COLO829 (cell line): ENCODE measurements at regions not wholly inside any gene's neighbourhood (a gene's known extent, or its start where the extent isn't known, plus 50 kb on each side); places are given as distances from the start of the nearest gene placed in this dataset.
"Not testable (repeated sequence)": the region's sequence is repeated elsewhere in the genome, so short reads cannot be mapped to it uniquely, and the experiment has no call there.

Source experiments
- DNase-seq: peaks from one replicate; pipeline ENCODE4 v3.0.0; 2012; ENCODE audit warnings: low spot score

DNA sequence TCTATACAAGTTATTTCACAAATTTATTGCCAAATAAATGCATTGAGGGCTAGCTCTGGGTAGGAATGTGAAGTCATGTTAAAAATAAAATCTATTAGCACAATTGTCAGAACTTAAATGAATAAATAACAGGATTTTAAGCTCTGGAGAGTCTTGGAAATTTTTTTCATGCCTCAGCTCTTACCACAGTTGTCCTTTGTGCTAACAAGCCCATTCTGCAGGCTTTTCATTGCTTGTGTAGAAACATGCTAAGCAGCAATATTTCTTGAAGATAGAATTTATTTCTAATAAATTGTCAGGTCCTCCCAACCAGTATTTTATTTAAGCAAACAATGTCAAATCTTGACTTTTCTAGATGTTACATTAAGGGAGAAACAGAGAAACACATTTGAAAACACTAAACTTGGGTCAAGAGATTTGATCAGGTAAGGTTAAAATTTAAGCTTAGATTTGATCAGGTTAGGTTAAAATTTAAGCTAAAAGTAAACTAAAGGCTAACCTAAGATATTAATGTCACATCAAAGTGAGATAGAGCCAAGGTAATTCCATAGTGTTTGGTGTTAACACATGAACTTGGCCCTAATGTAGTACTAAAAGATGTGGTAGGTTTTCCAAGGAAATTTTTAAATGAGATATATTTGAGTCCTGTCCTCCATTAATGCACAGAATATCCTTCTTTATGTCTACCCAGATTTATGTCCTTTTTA lies 179.1 kb upstream of the IL1RAPL1 start:
- DNase-seq = no peak

- DNase-seq = peak; percentile 1
These were observed 188.9 kb upstream of the IL1RAPL1 start for GRCh38 chrX:28398342-28398741.

- no peak for DNase-seq
These were observed 195.7 kb upstream of the IL1RAPL1 start for GRCh38 chrX:28391528-28391927.

DNA sequence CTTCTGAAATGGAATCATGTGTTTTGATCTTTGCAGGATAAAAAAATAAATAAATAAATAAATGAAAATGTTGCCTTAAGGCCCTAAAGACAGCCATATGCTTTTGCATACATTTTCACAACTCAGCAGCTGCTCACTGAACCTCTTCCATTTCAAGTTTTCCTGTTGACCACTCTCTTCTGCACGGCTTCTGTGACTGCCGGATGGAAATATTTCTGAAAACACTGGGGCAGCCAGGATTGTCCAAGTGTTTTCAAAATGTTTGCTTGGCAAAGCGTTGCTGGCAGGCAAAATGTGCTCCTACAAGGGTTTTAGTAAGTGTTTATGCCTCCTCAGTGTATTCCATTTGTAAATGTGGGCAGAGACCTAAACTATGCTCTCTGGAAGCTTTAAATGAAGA lies 208.1 kb upstream of the IL1RAPL1 start:
- DNase-seq = no peak

- not testable (repeated sequence) for DNase-seq
These were observed 219.6 kb upstream of the IL1RAPL1 start for GRCh38 chrX:28367649-28368048.

GRCh38 chrX:28351801-28352200 lies 235.4 kb upstream of the IL1RAPL1 start:
- no peak for DNase-seq

- no peak for DNase-seq
These were observed 237.4 kb upstream of the IL1RAPL1 start for GRCh38 chrX:28349888-28350287.

DNA sequence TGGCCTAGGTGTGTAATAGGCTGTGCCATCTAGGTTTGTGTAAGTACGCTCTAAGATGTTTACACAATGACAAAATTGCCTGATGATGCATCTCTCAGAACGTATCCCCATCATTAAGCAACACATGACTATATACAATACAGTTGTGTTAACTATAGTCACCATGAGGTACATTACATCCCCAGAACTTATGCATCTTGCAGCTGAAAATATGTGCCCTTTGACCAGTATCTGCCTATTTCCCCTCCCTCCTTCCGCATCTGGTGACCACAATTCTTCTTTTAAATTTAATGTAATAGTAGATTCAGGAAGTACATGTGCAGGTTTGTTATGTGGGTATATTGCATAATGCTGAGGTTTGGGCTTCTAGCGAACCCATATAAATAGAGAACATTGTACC lies 239.8 kb upstream of the IL1RAPL1 start:
- DNase-seq = no peak

DNA sequence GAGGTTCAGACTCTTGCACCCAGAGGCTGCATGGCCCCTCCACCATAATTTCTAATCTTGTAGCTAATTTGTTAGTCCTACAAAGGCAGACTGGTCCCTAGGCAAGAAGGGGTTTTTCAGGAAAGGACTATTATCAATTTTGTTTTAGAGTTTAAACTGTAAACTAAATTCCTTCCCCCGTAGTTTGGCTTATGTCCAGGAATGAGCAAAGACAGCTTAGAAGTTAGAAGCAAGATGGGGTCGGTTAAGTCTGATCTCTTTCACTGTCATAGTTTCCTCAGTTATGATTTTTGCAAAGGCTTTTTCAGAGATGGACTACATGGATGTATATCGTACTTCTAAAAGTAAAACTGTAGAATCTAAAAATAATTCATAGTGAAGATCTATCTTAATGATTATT lies 258.1 kb upstream of the IL1RAPL1 start:
- no peak for DNase-seq

DNA sequence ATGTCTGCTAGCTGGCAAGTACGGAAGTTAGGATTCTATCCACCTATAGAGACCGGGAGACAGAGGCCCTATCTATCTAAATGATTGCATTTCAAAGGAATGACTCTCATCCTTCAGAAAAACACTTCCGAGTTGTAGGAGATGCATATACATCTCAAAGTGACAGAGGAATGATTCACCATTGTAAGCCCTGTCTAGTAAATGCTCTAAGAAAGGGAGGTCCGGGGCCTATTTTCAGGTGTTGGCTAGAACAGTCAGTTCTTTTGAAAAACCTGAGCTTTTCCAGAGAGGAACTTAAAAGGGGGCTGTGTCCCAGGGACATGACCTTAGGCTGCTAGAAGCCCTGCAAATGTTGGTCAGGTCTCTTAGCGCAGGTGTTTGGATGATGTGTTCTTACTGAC lies 262.9 kb upstream of the IL1RAPL1 start:
- no peak for DNase-seq

GRCh38 chrX:28321286-28321685 lies 266.0 kb upstream of the IL1RAPL1 start:
- DNase-seq = no peak

DNA sequence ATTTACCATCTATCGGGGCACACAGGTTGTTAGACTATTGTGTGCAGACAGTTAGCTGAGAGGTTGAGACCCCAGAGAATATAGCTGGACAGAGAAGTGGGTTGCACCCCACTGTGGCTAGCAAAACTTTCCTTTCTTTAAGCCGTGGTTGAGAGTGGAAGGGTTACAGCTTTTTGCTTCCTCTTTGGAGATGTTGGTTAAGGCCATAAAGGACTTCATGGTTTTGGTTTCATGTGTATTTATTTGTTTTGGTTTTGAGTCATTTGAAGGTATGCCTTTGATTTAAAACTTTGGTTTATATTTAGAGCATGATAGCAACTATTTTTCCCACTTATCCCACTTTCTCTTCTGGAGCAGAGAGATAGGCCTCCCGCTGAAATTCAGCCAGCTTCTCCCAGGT lies 274.3 kb upstream of the IL1RAPL1 start:
- DNase-seq = no peak

- no peak for DNase-seq
These were observed 275.0 kb upstream of the IL1RAPL1 start for GRCh38 chrX:28312259-28312658.

GRCh38 chrX:28311466-28311865 lies 275.8 kb upstream of the IL1RAPL1 start:
- DNase-seq = no peak

- DNase-seq = no peak
These were observed 283.8 kb upstream of the IL1RAPL1 start for GRCh38 chrX:28303486-28303885.

- DNase-seq = no peak
These were observed 297.5 kb upstream of the DCAF8L1 start for GRCh38 chrX:28278726-28279125.

GRCh38 chrX:28278251-28278650 lies 297.0 kb upstream of the DCAF8L1 start:
- DNase-seq = no peak

DNA sequence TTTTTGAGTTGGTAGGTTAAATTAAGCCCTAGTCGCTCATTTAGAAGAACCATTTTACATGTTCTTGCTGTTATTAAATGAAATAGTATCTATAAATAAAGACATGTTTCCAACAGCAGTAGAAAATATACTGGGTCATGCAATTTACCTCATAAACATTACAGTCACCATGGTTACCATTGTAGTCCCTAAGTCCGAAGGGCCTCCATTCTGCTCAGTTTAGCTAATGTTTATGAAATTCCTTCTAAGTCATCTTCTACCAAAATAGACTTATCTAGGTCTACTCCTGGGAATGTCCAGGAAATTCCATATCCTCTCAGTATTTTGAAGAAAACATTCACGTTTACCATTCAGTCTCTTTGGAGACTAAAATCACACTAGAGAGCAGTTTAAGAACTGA lies 292.5 kb upstream of the DCAF8L1 start:
- DNase-seq = no peak

DNA sequence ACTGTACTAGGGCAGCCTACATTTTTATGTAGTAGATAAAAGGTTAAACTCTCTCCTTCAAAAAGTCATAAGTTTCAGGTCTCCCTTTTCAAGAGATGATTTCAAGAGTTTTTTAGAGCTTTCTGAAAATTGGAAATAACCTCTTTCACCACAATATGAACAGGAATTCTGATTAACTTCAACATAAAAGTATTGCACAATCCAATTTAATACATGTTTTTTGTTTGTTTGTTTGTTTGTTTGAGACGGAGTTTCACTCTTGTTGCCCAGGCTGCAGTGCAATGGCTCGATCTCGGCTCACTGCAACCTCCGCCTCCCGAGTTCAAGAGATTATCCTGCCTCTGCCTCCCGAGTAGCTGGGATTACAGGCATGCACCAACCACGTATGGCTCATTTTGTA lies 265.4 kb upstream of the DCAF8L1 start:
- no peak for DNase-seq

- no peak for DNase-seq
These were observed 248.0 kb upstream of the DCAF8L1 start for GRCh38 chrX:28229217-28229616.

DNA sequence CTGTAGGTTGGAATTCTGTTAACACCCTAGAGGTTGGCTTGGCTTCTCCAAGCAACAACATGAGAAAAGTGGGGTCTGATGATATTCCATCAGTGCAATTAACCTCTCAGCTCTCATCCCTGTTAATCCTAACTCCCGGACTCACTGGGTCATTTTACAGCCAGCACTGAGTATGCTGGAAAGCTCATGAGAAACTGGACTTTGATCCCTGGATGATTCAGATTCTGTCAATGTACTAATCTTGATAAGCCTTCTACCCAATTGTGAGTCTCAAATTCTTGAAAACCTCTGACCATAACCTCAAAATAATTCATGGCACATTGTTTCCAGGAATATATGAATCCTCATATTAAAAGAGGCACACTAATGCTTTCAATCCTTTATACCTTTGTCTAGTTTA lies 244.3 kb upstream of the DCAF8L1 start:
- DNase-seq = no peak

DNA sequence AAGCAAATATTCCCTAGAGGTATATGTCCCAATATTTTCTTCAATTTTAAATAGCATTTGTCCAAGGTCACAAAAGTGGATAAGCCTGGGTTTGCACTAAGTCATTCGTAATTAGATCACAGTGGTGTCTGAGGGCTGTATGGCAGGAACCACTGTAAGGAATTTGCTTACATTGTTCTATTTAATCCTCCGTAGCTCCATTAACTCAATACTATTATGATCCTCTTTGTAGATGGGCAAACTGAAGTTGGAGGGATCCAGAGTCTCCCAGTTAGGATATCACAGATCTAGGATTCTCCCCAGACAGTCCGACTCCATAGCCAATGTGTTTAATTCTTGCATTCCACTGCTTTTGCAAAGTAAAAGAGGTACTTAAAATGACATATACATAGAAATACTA lies 242.7 kb upstream of the DCAF8L1 start:
- DNase-seq = no peak

DNA sequence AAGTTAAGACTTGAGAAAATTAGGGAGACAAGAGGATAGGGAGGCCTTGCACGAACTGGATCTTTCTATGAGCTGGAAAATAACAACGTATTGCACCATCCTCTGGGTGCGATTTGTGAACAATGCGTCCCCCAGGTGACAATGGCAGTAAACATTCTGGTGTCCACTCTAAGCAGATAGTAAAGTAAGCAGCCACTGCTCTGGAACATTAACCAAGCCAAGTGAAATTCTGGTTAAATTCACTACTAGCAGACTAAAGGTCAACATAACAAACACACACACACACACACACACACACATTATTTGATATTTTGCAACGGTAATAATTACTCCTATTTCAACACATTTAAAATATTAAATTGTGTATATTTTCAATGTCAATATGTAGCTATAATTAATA lies 242.2 kb upstream of the DCAF8L1 start:
- no peak for DNase-seq

DNA sequence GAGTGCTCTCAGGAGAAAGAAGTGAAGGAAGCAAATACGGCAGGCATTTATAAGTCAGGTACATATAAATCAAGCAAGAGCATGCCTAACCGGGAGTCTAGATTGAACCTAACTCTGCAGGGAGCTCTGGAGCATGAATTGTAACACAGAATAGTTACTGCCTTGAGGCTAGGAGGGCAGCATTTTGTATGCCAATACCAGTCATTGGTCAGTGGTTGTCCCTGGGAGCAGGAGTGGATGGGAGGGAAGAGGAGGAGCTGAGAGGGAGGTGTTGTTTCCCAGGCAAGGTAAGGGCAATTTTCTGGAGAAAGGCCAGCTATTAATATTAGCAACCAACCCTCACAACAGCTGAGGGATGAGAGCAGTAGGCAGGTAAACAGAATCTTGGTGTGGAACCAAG lies 224.7 kb upstream of the DCAF8L1 start:
- DNase-seq = no peak

DNA sequence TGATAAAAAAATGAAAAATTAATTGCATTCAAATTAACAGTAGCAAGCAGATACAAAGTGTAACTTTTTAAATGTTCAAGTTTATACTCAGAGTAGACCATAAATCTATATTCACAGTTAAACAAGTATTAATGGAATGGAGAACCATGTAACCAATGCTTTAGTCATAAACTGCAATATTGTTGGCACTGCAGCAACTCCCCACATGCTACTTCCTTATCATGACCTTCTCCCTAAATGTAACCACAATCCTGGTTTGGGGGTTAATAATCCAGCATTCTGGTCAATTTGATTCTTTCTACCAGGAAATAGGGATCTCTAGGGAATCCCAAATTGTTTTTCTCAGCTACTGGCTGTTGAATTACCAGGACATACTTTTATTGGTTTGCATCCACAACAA lies 223.9 kb upstream of the DCAF8L1 start:
- no peak for DNase-seq
